T47D (cell line): ENCODE measurements at regions not wholly inside any gene's neighbourhood (a gene's known extent, or its start where the extent isn't known, plus 50 kb on each side); places are given as distances from the start of the nearest gene placed in this dataset.
"Not testable (repeated sequence)": the region's sequence is repeated elsewhere in the genome, so short reads cannot be mapped to it uniquely, and the experiment has no call there.

Source experiments
- DNase-seq, 2 experiments: peaks; one replicate each; pipeline versions ENCODE4 v3.0.0 to v3.0.0-alpha.2; 2011 to 2012; ENCODE audit warnings: low read depth in 1 of 2, low spot score in 1 of 2
- JUND ChIP-seq: IDR thresholded peaks from 2 replicates; pipeline ENCODE4 v1.6.1; 2012; ENCODE audit warnings: low read depth
- in situ Hi-C: cut with HindIII; loops from 2 replicates; pipeline ENCODE4 v1.10.0; 2016; ENCODE audit warnings: low sequenced_read_pairs, low pct_unique_long_range_greater_than_20kb

GRCh38 chr2:180695586-180696401, 284.6 kb upstream of the UBE2E3 start:
- no peak for TF ChIP-seq JUND
- in situ Hi-C loops = no loop called here

GRCh38 chr2:180694445-180695421, 285.7 kb upstream of the UBE2E3 start:
- TF ChIP-seq JUND = no peak
- DNase-seq = no peak
- in situ Hi-C loops = no loop called here

More at GRCh38 chr2:180695586-180696401, 284.6 kb upstream of the UBE2E3 start:
- peak in 1 of 2 experiments; percentile 7 for DNase-seq

GRCh38 chr2:180692322-180692721, 288.1 kb upstream of the UBE2E3 start:
- no peak for DNase-seq
- in situ Hi-C loops = no loop called here
- TF ChIP-seq JUND = no peak

GRCh38 chr2:180691855-180692223, 288.6 kb upstream of the UBE2E3 start:
- DNase-seq, in situ Hi-C loops: not testable (repeated sequence)

GRCh38 chr2:180691186-180691854, 289.1 kb upstream of the UBE2E3 start:
- DNase-seq, in situ Hi-C loops: not testable (repeated sequence)

GRCh38 chr2:180690611-180691010, 289.8 kb upstream of the UBE2E3 start:
- no peak for TF ChIP-seq JUND
- in situ Hi-C loops = no loop called here
- no peak for DNase-seq

- no peak for TF ChIP-seq JUND
- no peak for DNase-seq
- in situ Hi-C loops = no loop called here
Measured at GRCh38 chr2:180682871-180683270, 297.5 kb upstream of the UBE2E3 start.

GRCh38 chr2:180679693-180680092, 300.7 kb upstream of the UBE2E3 start:
- DNase-seq = no peak
- TF ChIP-seq JUND = no peak
- in situ Hi-C loops = no loop called here

GRCh38 chr2:180678625-180678972, 301.8 kb upstream of the UBE2E3 start:
- in situ Hi-C loops = no loop called here
- no peak for TF ChIP-seq JUND
- no peak for DNase-seq

- in situ Hi-C loops = no loop called here
- TF ChIP-seq JUND = no peak
- no peak for DNase-seq
Measured at GRCh38 chr2:180677930-180678624, 302.3 kb upstream of the UBE2E3 start.

GRCh38 chr2:180677200-180677599, 303.2 kb upstream of the UBE2E3 start:
- TF ChIP-seq JUND = no peak
- in situ Hi-C loops = no loop called here
- DNase-seq = no peak

- no peak for TF ChIP-seq JUND
- in situ Hi-C loops = no loop called here
- DNase-seq = no peak
Measured at GRCh38 chr2:180676520-180677025, 303.8 kb upstream of the UBE2E3 start.
